ENCODE measurements at regions not wholly inside any gene's neighbourhood (a gene's known extent, or its start where the extent isn't known, plus 50 kb on each side); places are given as distances from the start of the nearest gene placed in this dataset.
"Not testable (repeated sequence)": the region's sequence is repeated elsewhere in the genome, so short reads cannot be mapped to it uniquely, and the experiment has no call there.

GRCh38 chr9:135307300-135307699, 172.3 kb upstream of the PPP1R26 start:
- TF ChIP-seq CTCF (IDR thresholded peaks at IDR 0.05): no peak
- TF ChIP-seq EZH2 (IDR thresholded peaks at IDR 0.05; ENCODE audit: borderline replicate concordance, insufficient read depth, low read depth, low read length, poor library complexity, severe bottlenecking): no peak
- DNase-seq: no peak
- no peak for ATAC-seq (ENCODE audit: low read depth)
- CTCF ChIA-PET: no interaction called here
- peaks cover 0 to 11% (median 4%) of the 10 kb centered on the region in 3 donors for H3K9me3 ChIP-seq (ENCODE audit: control extremely low read depth in 1 of 3, control insufficient read depth in 2 of 3, insufficient read depth in 1 of 3, low read length in 2 of 3)
- WGBS (ENCODE audit: insufficient coverage): 92% methylated on average over 8 of the region's 8 CpGs
- H3K9ac ChIP-seq (ENCODE audit: low read length): no peak overlapping the region
- H3K4me1 ChIP-seq (ENCODE audit: control insufficient read depth in 2 of 2, insufficient read depth in 2 of 2, low read length in 2 of 2): no peaks in the 10 kb centered on the region
- H2AFZ ChIP-seq (ENCODE audit: insufficient read depth, low read depth, low read length, poor library complexity, severe bottlenecking): no peak overlapping the region
- Mint-ChIP-seq H3K27ac (no peak overlapping the region), H3K9me3 (ENCODE audit: insufficient read depth) (no peaks in the 10 kb centered on the region), H3K4me3 (no peak overlapping the region), H3K27me3 (peaks cover 19% of the 10 kb centered on the region), H3K4me1 (no peaks in the 10 kb centered on the region)
- H3K36me3 ChIP-seq (replicated peaks in 1 of 2; ENCODE audit: control extremely low read depth in 1 of 2, control insufficient read depth in 1 of 2, extremely low read depth in 1 of 2, insufficient read depth in 2 of 2, low read length in 1 of 2): no peaks in the 10 kb centered on the region
- intact Hi-C loops (cut with micrococcal nuclease): no loop called here
- POLR2A ChIA-PET: no interaction called here
- no peaks in the 10 kb centered on the region for H4K20me1 ChIP-seq (ENCODE audit: control insufficient read depth, insufficient read depth, low read length, poor library complexity, severe bottlenecking)
- H3K4me3 ChIP-seq (ENCODE audit: control extremely low read depth in 1 of 5, extremely low read depth in 1 of 5, insufficient read depth in 1 of 5, low read depth in 2 of 5, low read length in 4 of 5): no peak overlapping the region
- H3K79me2 ChIP-seq (ENCODE audit: control insufficient read depth, insufficient read depth, low read length): no peaks in the 10 kb centered on the region
- no peak overlapping the region for H3K4me2 ChIP-seq (replicated peaks; ENCODE audit: low read depth, low read length, poor library complexity, severe bottlenecking)
- no peak overlapping the region for H3K27ac ChIP-seq (ENCODE audit: low read length in 2 of 2)
- H3K27me3 ChIP-seq (replicated peaks in 1 of 4; ENCODE audit: control extremely low read depth in 1 of 4, control insufficient read depth in 3 of 4, insufficient read depth in 4 of 4, low read length in 3 of 4): peaks cover 0 to under 1% (median 0%) of the 10 kb centered on the region in 4 experiments

GRCh38 chr9:135307919-135308318, 171.7 kb upstream of the PPP1R26 start:
- H3K4me2 ChIP-seq (replicated peaks; ENCODE audit: low read depth, low read length, poor library complexity, severe bottlenecking); H3K27ac Mint-ChIP-seq; H3K36me3 ChIP-seq (replicated peaks in 1 of 2; ENCODE audit: control extremely low read depth in 1 of 2, control insufficient read depth in 1 of 2, extremely low read depth in 1 of 2, insufficient read depth in 2 of 2, low read length in 1 of 2); DNase-seq; POLR2A ChIA-PET; H3K4me3 ChIP-seq (ENCODE audit: control extremely low read depth in 1 of 5, extremely low read depth in 1 of 5, insufficient read depth in 1 of 5, low read depth in 2 of 5, low read length in 4 of 5); H3K79me2 ChIP-seq (ENCODE audit: control insufficient read depth, insufficient read depth, low read length); CTCF ChIA-PET; H3K4me3 Mint-ChIP-seq; H3K4me1 ChIP-seq (ENCODE audit: control insufficient read depth in 2 of 2, insufficient read depth in 2 of 2, low read length in 2 of 2); H3K4me1 Mint-ChIP-seq; ATAC-seq (ENCODE audit: low read depth); H3K9ac ChIP-seq (ENCODE audit: low read length); H2AFZ ChIP-seq (ENCODE audit: insufficient read depth, low read depth, low read length, poor library complexity, severe bottlenecking); H3K9me3 Mint-ChIP-seq (ENCODE audit: insufficient read depth); H4K20me1 ChIP-seq (ENCODE audit: control insufficient read depth, insufficient read depth, low read length, poor library complexity, severe bottlenecking); intact Hi-C loops (cut with micrococcal nuclease); H3K27ac ChIP-seq (ENCODE audit: low read length in 2 of 2); H3K27me3 ChIP-seq (replicated peaks in 1 of 4; ENCODE audit: control extremely low read depth in 1 of 4, control insufficient read depth in 3 of 4, insufficient read depth in 4 of 4, low read length in 3 of 4): not testable (repeated sequence)
- peaks cover 0 to 17% (median 10%) of the 10 kb centered on the region in 3 donors for H3K9me3 ChIP-seq (ENCODE audit: control extremely low read depth in 1 of 3, control insufficient read depth in 2 of 3, insufficient read depth in 1 of 3, low read length in 2 of 3)
- WGBS (ENCODE audit: insufficient coverage): 98% methylated on average over 7 of the region's 10 CpGs
- peaks cover 23% of the 10 kb centered on the region for H3K27me3 Mint-ChIP-seq
